OCI-LY7 (cell line): ENCODE measurements at regions not wholly inside any gene's neighbourhood (a gene's known extent, or its start where the extent isn't known, plus 50 kb on each side); places are given as distances from the start of the nearest gene placed in this dataset.

Experiments
- BruUV-seq: library from RNA; stranded (reverse); fragments of 400-500 nt; replicated peaks from 2 replicates; lab custom pipeline; 2021; lab: Mats Ljungman, UMichigan
- CTCF ChIA-PET: fragments of 300-600 bp; sonication (Branson Sonifier 250); formaldehyde crosslinking; loops from one replicate; lab custom pipeline; 2022; ENCODE audit warnings: antibody characterized with exemption; ENCODE audit not compliant: unreplicated experiment; lab: Charles Lee
- POLR2A ChIA-PET: fragments of 300-600 bp; sonication (Branson Sonifier 250); formaldehyde crosslinking; loops from one replicate; lab custom pipeline; 2022; ENCODE audit warnings: antibody characterized with exemption; lab: Charles Lee
- DNase-seq: peaks from one replicate; pipeline ENCODE4 v3.0.0-alpha.2; 2015; ENCODE audit warnings: low spot score
- H2AFZ ChIP-seq: fragments of 200-600 bp; sonication (generic), shearing (Covaris generic); 2 replicates; pipeline ENCODE4 v1.6.1; 2014; ENCODE audit warnings: mild to moderate bottlenecking, antibody characterized with exemption, low read length, moderate library complexity
- H3K27ac ChIP-seq: fragments of 200-600 bp; sonication (generic); 2 replicates; pipeline ENCODE4 v1.5.1; 2014; ENCODE audit warnings: mixed run types, low read depth, mild to moderate bottlenecking, moderate library complexity, low read length, inconsistent platforms; ENCODE audit not compliant: poor library complexity, severe bottlenecking
- H3K36me3 ChIP-seq: fragments of 200-600 bp; sonication (generic); 2 replicates; pipeline ENCODE4 v1.6.1; 2014; ENCODE audit warnings: mild to moderate bottlenecking, antibody characterized with exemption, low read length, moderate library complexity, mixed read lengths; ENCODE audit not compliant: insufficient read depth
- H3K4me1 ChIP-seq: fragments of 200-600 bp; sonication (generic); 2 replicates; pipeline ENCODE4 v1.5.1; 2014; ENCODE audit warnings: mild to moderate bottlenecking, low read length; ENCODE audit not compliant: insufficient read depth, poor library complexity, severe bottlenecking
- H3K4me2 ChIP-seq: fragments of 200-600 bp; sonication (generic); 2 replicates; pipeline ENCODE4 v1.6.1; 2014; ENCODE audit warnings: mild to moderate bottlenecking, low read length
- H3K4me3 ChIP-seq: fragments of 200-600 bp; sonication (generic); 2 replicates; pipeline ENCODE4 v1.5.1; 2014; ENCODE audit warnings: mild to moderate bottlenecking, low read depth, low read length; ENCODE audit not compliant: poor library complexity, severe bottlenecking
- H3K79me2 ChIP-seq: fragments of 200-600 bp; sonication (generic); 2 replicates; pipeline ENCODE4 v1.6.1; 2016; ENCODE audit warnings: low read depth, mild to moderate bottlenecking, low read length, moderate library complexity, mixed read lengths; ENCODE audit not compliant: insufficient read depth
- H3K9me2 ChIP-seq: fragments of 200-600 bp; sonication (generic); 2 replicates; pipeline ENCODE4 v1.6.1; 2016; ENCODE audit warnings: mild to moderate bottlenecking, low read length, mixed read lengths; ENCODE audit not compliant: insufficient read depth
- H3K9me3 ChIP-seq: fragments of 200-600 bp; sonication (generic); 2 replicates; pipeline ENCODE4 v1.6.1; 2014; ENCODE audit warnings: mild to moderate bottlenecking, mixed run types, low read length, mixed read lengths
- H4K20me1 ChIP-seq: fragments of 200-600 bp; sonication (generic); 2 replicates; pipeline ENCODE4 v1.6.1; 2014; ENCODE audit warnings: mild to moderate bottlenecking, antibody characterized with exemption, low read length, moderate library complexity, mixed read lengths; ENCODE audit not compliant: insufficient read depth
- EZH2phosphoT487 ChIP-seq: fragments of 200-600 bp; sonication (generic); IDR thresholded peaks from 2 replicates; pipeline ENCODE4 v1.6.1; 2018; ENCODE audit warnings: low read depth, borderline replicate concordance, mild to moderate bottlenecking, mixed run types, antibody characterized with exemption, low read length, moderate library complexity, mixed read lengths
- intact Hi-C: fragments of 100-400 bp; cut with micrococcal nuclease; formaldehyde crosslinking; loops from one replicate; pipeline ENCODE4 v1.10.0; 2022; ENCODE audit not compliant: unreplicated experiment
- TF ChIP-seq, protein P1 (sequence below): fragments of 200-600 bp; sonication (generic); conservative IDR thresholded peaks from 2 replicates; pipeline ENCODE4 v1.5.1; 2014; ENCODE audit warnings: mild to moderate bottlenecking, antibody characterized with exemption, low read length, moderate library complexity, mixed read lengths

DNA sequence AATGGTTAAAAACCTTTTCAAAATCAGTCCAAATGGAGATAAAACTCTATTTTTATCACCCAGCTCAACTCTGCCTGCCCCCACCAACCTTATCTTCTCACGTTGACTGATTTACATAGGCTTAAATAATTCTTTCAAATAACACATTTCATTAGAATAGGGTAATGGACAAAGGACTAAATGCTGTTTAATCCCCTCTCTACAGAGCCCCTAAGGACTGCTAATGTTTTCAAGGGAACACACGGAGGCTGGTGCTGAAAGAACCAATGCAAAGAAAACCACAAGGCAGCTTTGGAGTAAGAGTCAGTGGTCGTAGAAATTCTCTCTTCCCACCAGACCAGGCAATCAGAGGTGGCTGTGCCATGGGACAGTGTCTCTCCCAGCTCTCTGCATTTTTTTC lies 445.7 kb upstream of the MAF start:
- Histone ChIP-seq H2AFZ (no peak overlapping the region), H4K20me1 (no peaks in the 10 kb centered on the region), H3K79me2 (no peaks in the 10 kb centered on the region), H3K9me3 (no peaks in the 10 kb centered on the region), H3K36me3 (no peaks in the 10 kb centered on the region), H3K4me3 (no peak overlapping the region), H3K9me2 (no peaks in the 10 kb centered on the region), H3K27ac (no peak overlapping the region), H3K4me2 (no peak overlapping the region), H3K4me1 (no peaks in the 10 kb centered on the region)
- DNase-seq = no peak
- no TSS peak for BruUV-seq
- TF ChIP-seq, protein P1, sequence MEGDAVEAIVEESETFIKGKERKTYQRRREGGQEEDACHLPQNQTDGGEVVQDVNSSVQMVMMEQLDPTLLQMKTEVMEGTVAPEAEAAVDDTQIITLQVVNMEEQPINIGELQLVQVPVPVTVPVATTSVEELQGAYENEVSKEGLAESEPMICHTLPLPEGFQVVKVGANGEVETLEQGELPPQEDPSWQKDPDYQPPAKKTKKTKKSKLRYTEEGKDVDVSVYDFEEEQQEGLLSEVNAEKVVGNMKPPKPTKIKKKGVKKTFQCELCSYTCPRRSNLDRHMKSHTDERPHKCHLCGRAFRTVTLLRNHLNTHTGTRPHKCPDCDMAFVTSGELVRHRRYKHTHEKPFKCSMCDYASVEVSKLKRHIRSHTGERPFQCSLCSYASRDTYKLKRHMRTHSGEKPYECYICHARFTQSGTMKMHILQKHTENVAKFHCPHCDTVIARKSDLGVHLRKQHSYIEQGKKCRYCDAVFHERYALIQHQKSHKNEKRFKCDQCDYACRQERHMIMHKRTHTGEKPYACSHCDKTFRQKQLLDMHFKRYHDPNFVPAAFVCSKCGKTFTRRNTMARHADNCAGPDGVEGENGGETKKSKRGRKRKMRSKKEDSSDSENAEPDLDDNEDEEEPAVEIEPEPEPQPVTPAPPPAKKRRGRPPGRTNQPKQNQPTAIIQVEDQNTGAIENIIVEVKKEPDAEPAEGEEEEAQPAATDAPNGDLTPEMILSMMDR = no peak
- TF ChIP-seq EZH2phosphoT487 = no peak
- intact Hi-C loops = no loop called here
- ChIA-PET CTCF (no interaction called here), POLR2A (no interaction called here)

DNA sequence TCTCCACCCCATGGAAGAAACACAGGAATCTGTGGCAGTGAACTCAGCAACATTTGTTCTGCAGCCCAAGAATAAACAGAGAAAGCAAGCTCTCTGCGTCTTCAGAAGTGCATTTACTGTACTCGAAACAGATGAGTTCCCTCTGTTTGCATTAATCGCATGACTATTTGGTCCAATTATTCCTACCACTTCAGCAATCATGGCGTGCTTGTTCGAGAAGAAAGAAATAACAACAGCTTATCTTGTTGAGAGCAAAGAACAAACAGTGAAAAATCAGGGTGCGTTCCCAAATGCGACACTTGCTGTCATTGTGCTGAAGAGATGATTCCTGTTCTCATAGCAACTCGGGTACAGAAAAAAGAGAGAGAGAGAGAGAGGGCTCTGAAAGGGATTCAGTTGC lies 445.3 kb upstream of the MAF start:
- H3K9me2 ChIP-seq = no peaks in the 10 kb centered on the region
- no peak overlapping the region for H2AFZ ChIP-seq
- no peak overlapping the region for H3K4me3 ChIP-seq
- DNase-seq = no peak
- no peak overlapping the region for H3K4me2 ChIP-seq
- TF ChIP-seq, protein P1 = no peak
- TF ChIP-seq EZH2phosphoT487 = no peak
- POLR2A ChIA-PET = no interaction called here
- intact Hi-C loops = no loop called here
- H3K36me3 ChIP-seq = no peaks in the 10 kb centered on the region
- no peaks in the 10 kb centered on the region for H3K79me2 ChIP-seq
- H3K9me3 ChIP-seq = no peaks in the 10 kb centered on the region
- no peaks in the 10 kb centered on the region for H3K4me1 ChIP-seq
- no peaks in the 10 kb centered on the region for H4K20me1 ChIP-seq
- CTCF ChIA-PET = no interaction called here
- no peak overlapping the region for H3K27ac ChIP-seq
- BruUV-seq = no TSS peak

DNA sequence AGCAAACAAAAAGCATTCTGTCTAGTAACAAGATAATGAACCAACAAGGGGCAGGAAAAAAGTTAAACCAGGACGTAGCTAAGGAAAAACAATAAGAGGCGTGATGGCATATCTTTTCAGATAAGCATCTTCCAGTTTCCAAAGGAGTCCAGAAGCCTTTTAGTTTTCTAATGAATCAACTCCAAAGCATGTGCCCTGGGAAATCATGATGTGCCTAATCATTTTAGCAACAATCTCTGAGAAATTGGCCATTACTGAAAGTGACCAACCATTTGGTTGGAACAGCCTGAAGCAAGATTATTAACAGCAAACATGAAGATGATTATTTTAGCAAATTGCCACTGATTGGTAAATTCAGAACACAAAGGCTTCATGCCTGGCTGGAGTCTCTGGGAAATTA lies 440.9 kb upstream of the MAF start:
- BruUV-seq = no TSS peak
- H3K4me2 ChIP-seq = no peak overlapping the region
- ChIA-PET POLR2A (interaction anchor here (0.7 kb wide), 2 partner anchors 37 to 1458 kb away, joined by 3 read pairs; no protein-coding TSS in a partner anchor), CTCF (no interaction called here)
- H3K9me3 ChIP-seq = no peaks in the 10 kb centered on the region
- no peaks in the 10 kb centered on the region for H3K79me2 ChIP-seq
- no peak overlapping the region for H3K27ac ChIP-seq
- intact Hi-C loops = no loop called here
- H4K20me1 ChIP-seq = no peaks in the 10 kb centered on the region
- no peaks in the 10 kb centered on the region for H3K36me3 ChIP-seq
- no peak for TF ChIP-seq EZH2phosphoT487
- TF ChIP-seq, protein P1 = no peak
- no peaks in the 10 kb centered on the region for H3K9me2 ChIP-seq
- no peaks in the 10 kb centered on the region for H3K4me1 ChIP-seq
- no peak for DNase-seq
- H2AFZ ChIP-seq = no peak overlapping the region
- H3K4me3 ChIP-seq = no peak overlapping the region
